ENCODE measurements at regions not wholly inside any gene's neighbourhood (a gene's known extent, or its start where the extent isn't known, plus 50 kb on each side); places are given as distances from the start of the nearest gene placed in this dataset.
"Not testable (repeated sequence)": the region's sequence is repeated elsewhere in the genome, so short reads cannot be mapped to it uniquely, and the experiment has no call there.

DNA sequence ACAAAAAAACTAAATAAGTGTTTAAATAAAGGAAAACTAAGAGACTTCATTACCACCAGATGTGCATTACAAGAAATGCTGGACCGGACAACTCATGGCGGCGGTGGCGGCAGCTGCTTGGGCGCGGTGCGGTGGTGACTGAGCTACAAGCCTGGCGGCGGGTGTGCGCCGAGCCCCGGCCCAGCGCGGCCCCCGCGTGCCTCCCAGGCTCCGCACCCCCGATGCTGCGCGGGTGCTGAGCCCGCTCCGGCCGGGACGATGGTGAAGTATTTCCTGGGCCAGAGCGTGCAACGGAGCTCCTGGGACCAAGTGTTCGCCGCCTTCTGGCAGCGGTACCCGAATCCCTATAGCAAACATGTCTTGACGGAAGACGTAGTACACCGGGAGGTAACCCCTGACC, 52.2 kb upstream of the RCOR3 start:
- DNase-seq = no peak
- no peak overlapping the region for H3K4me3 Mint-ChIP-seq
- no peaks in the 10 kb centered on the region for H3K4me1 Mint-ChIP-seq (ENCODE audit: low read depth)
- H3K9me3 Mint-ChIP-seq = peaks cover 0 to 5% of the 10 kb centered on the region in 2 donors
- no peaks in the 10 kb centered on the region for H3K36me3 Mint-ChIP-seq (ENCODE audit: insufficient read depth in 2 of 2)
- no peaks in the 10 kb centered on the region for H3K27me3 Mint-ChIP-seq (ENCODE audit: low read depth)
- no peak for ATAC-seq (replicated peaks in 1 of 2)
- H3K27ac Mint-ChIP-seq = no peak overlapping the region

DNA sequence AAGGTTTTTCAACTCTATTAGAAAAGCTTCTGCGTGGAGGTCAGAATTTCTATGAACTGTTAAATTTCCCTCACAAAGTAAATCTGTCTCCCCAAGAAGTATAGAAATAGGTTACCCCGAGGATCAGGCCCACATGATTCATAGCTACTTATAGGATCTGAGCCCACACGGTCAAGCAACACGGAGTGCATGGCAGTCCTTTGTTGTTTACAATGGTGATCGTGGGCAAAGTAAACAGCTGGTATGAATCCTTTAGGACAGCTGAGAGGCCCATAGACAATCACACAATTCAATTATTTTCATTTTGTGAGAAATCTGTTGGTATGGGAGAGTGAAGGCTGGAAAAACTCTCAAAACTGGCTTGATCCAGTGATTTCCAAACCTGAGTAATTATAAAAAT, 58.9 kb upstream of the RCOR3 start:
- H3K27ac Mint-ChIP-seq = no peak overlapping the region
- no peaks in the 10 kb centered on the region for H3K36me3 Mint-ChIP-seq (ENCODE audit: insufficient read depth in 2 of 2)
- H3K27me3 Mint-ChIP-seq (ENCODE audit: low read depth) = no peaks in the 10 kb centered on the region
- ATAC-seq (replicated peaks in 1 of 2) (no peak), DNase-seq (no peak)
- no peaks in the 10 kb centered on the region for H3K4me1 Mint-ChIP-seq (ENCODE audit: low read depth)
- H3K4me3 Mint-ChIP-seq = no peak overlapping the region
- H3K9me3 Mint-ChIP-seq = peaks cover 0 to 2% of the 10 kb centered on the region in 2 donors

- H3K27me3 Mint-ChIP-seq (ENCODE audit: low read depth) = peaks cover 5% of the 10 kb centered on the region
- no peak overlapping the region for H3K27ac Mint-ChIP-seq
- no peaks in the 10 kb centered on the region for H3K36me3 Mint-ChIP-seq (ENCODE audit: insufficient read depth in 2 of 2)
- DNase-seq = no peak
- H3K4me1 Mint-ChIP-seq (ENCODE audit: low read depth) = no peaks in the 10 kb centered on the region
- no peak overlapping the region for H3K4me3 Mint-ChIP-seq
- ATAC-seq (replicated peaks in 1 of 2) = no peak
- H3K9me3 Mint-ChIP-seq = peaks cover 0 to 2% of the 10 kb centered on the region in 2 donors
These were observed 60.3 kb upstream of the RCOR3 start for GRCh38 chr1:211198880-211199279.

DNA sequence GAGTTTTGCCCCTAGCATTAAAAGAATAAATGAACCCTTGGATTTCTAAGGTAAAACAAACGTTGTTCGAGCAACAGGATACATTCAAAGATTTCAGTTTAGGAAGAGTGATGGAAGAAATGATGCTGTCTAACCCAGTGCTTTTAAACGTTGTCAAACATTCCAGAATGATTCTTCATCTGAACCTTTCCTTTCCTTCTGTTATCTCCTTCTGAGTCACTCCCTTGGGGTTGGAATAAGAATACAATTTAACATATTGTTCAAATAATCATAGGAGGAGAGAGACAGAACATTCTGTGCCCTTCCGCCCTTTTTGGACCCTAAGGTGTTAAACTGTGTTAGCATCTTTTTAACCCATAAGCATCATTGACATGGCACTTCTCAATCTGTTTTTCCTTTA, 61.1 kb upstream of the RCOR3 start:
- Mint-ChIP-seq H3K9me3 (peaks cover 0 to 2% of the 10 kb centered on the region in 2 donors), H3K4me3 (no peak overlapping the region), H3K27me3 (ENCODE audit: low read depth) (peaks cover 5% of the 10 kb centered on the region), H3K4me1 (ENCODE audit: low read depth) (no peaks in the 10 kb centered on the region), H3K27ac (no peak overlapping the region), H3K36me3 (ENCODE audit: insufficient read depth in 2 of 2) (no peaks in the 10 kb centered on the region)
- DNase-seq (no peak), ATAC-seq (replicated peaks in 1 of 2) (no peak)

- no peak overlapping the region for H3K4me3 Mint-ChIP-seq
- peaks cover 0 to 2% of the 10 kb centered on the region in 2 donors for H3K9me3 Mint-ChIP-seq
- peaks cover 6% of the 10 kb centered on the region for H3K4me1 Mint-ChIP-seq (ENCODE audit: low read depth)
- H3K36me3 Mint-ChIP-seq (ENCODE audit: insufficient read depth in 2 of 2) = no peaks in the 10 kb centered on the region
- DNase-seq (no peak), ATAC-seq (replicated peaks in 1 of 2) (no peak)
- peaks cover 5% of the 10 kb centered on the region for H3K27me3 Mint-ChIP-seq (ENCODE audit: low read depth)
- H3K27ac Mint-ChIP-seq = no peak overlapping the region
These were observed 62.3 kb upstream of the RCOR3 start for GRCh38 chr1:211196880-211197279.

GRCh38 chr1:211194826-211195225, 60.9 kb upstream of the KCNH1 start:
- Mint-ChIP-seq H3K4me3 (no peak overlapping the region), H3K36me3 (ENCODE audit: insufficient read depth in 2 of 2) (no peaks in the 10 kb centered on the region), H3K27ac (no peak overlapping the region), H3K4me1 (ENCODE audit: low read depth) (peaks cover 11% of the 10 kb centered on the region), H3K27me3 (ENCODE audit: low read depth) (peaks cover 5% of the 10 kb centered on the region), H3K9me3 (peaks cover 0 to 2% of the 10 kb centered on the region in 2 donors)
- DNase-seq = no peak
- no peak for ATAC-seq (replicated peaks in 1 of 2)

GRCh38 chr1:211192227-211192626, 58.3 kb upstream of the KCNH1 start:
- Mint-ChIP-seq H3K4me3 (no peak overlapping the region), H3K9me3 (peaks cover 0 to 2% of the 10 kb centered on the region in 2 donors), H3K27ac (no peak overlapping the region), H3K27me3 (ENCODE audit: low read depth) (peaks cover 5% of the 10 kb centered on the region), H3K4me1 (ENCODE audit: low read depth) (peaks cover 11% of the 10 kb centered on the region), H3K36me3 (ENCODE audit: insufficient read depth in 2 of 2) (no peaks in the 10 kb centered on the region)
- DNase-seq (no peak), ATAC-seq (replicated peaks in 1 of 2) (peak; percentile 61 to 66)

DNA sequence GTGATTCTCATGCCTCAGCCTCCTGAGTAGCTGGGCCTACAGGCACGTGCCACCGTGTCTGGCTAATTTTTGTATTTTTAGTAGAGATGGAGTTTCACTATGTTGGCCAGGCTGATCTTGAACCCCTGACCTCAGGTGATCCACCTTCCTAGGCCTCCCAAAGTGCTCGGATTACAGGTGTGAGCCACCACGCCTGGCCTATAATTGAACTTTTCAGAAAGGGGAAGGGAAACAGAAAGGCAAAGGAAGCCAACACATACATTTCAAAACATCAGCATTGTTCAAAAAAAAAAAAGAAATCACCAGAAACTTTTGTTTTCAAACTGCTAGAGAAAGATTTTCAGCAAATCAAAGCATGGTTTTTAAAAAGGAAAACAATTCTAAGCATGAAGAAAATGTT, 54.8 kb upstream of the KCNH1 start:
- H3K9me3 Mint-ChIP-seq; H3K4me3 Mint-ChIP-seq; DNase-seq; ATAC-seq (replicated peaks in 1 of 2); H3K36me3 Mint-ChIP-seq (ENCODE audit: insufficient read depth in 2 of 2); H3K27ac Mint-ChIP-seq; H3K27me3 Mint-ChIP-seq (ENCODE audit: low read depth): not testable (repeated sequence)
- H3K4me1 Mint-ChIP-seq (ENCODE audit: low read depth) = peaks cover 11% of the 10 kb centered on the region

DNA sequence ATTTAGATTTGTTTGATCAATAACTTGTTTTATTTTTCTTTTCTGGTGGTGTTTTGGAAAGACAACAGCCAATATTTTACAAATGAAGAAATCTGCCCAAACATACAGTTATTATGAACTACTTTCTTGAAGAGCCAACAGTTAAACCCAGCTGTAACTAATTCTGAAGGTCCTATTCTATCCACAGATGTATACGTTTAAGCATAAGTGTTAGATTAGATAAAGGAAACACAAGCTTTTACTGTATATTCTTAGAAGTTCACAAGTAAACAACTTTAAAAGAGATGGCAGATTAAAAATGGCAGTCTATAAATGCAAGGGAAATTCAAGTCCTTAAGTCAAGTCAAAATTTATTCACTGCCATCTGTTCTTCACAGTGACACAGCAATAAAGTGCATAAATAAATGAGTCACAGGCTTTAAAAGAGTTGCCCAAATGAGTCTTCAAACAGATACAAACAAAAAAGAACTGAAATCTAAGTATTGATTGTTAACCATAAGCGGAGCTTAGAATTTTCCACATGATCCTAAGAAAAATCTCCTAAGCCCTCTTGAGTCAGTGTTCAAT, 49.9 kb upstream of the KCNH1 start:
- H3K4me3 Mint-ChIP-seq = no peak overlapping the region
- H3K27me3 Mint-ChIP-seq (ENCODE audit: low read depth) = no peaks in the 10 kb centered on the region
- DNase-seq = no peak
- no peak overlapping the region for H3K27ac Mint-ChIP-seq
- no peaks in the 10 kb centered on the region for H3K4me1 Mint-ChIP-seq (ENCODE audit: low read depth)
- H3K9me3 Mint-ChIP-seq = no peaks in the 10 kb centered on the region
- ATAC-seq (replicated peaks in 1 of 2) = no peak
- H3K36me3 Mint-ChIP-seq (ENCODE audit: insufficient read depth in 2 of 2) = no peaks in the 10 kb centered on the region

All from activated T-cell treated with anti-CD3 and anti-CD28 coated beads, Interleukin-2, amount 50 U/mL, for 72 hours (primary cell).